GM18519 (cell line): ENCODE measurements at regions not wholly inside any gene's neighbourhood (a gene's known extent, or its start where the extent isn't known, plus 50 kb on each side); places are given as distances from the start of the nearest gene placed in this dataset.

Experiments used
- ATAC-seq: cut with Tn5 transposase; IDR thresholded peaks from one replicate; pipeline ENCODE4 v1.9.1; 2021; ENCODE audit warnings: mild to moderate bottlenecking, moderate library complexity; ENCODE audit not compliant: unreplicated experiment, low FRiP score

GRCh38 chr6:163955096-163955495 is 540.6 kb downstream of the QKI start:
- no peak for ATAC-seq

- ATAC-seq: no peak
Observed at GRCh38 chr6:163954088-163954775, 539.7 kb downstream of the QKI start.

- ATAC-seq: no peak
Observed at GRCh38 chr6:163952005-163952404, 537.5 kb downstream of the QKI start.

GRCh38 chr6:163951326-163951725 is 536.8 kb downstream of the QKI start:
- ATAC-seq: no peak

- ATAC-seq: no peak
Observed at GRCh38 chr6:163950159-163950558, 535.6 kb downstream of the QKI start.

- ATAC-seq: no peak
Observed at GRCh38 chr6:163949431-163949830, 534.9 kb downstream of the QKI start.

- no peak for ATAC-seq
Observed at GRCh38 chr6:163948250-163948649, 533.7 kb downstream of the QKI start.

- no peak for ATAC-seq
Observed at GRCh38 chr6:163947276-163947675, 532.8 kb downstream of the QKI start.

- no peak for ATAC-seq
Observed at GRCh38 chr6:163946437-163946836, 531.9 kb downstream of the QKI start.

- ATAC-seq: no peak
Observed at GRCh38 chr6:163945808-163946207, 531.3 kb downstream of the QKI start.

- ATAC-seq: no peak
Observed at GRCh38 chr6:163944897-163945296, 530.4 kb downstream of the QKI start.

GRCh38 chr6:163943607-163944385 is 529.3 kb downstream of the QKI start:
- no peak for ATAC-seq

- ATAC-seq: no peak
Observed at GRCh38 chr6:163942790-163943189, 528.3 kb downstream of the QKI start.

- ATAC-seq: no peak
Observed at GRCh38 chr6:163941624-163941976, 527.1 kb downstream of the QKI start.

- ATAC-seq: no peak
Observed at GRCh38 chr6:163940705-163941623, 526.4 kb downstream of the QKI start.

- no peak for ATAC-seq
Observed at GRCh38 chr6:163937071-163937470, 522.6 kb downstream of the QKI start.

GRCh38 chr6:163935158-163935762 is 520.7 kb downstream of the QKI start:
- ATAC-seq: no peak

- ATAC-seq: no peak
Observed at GRCh38 chr6:163930012-163930411, 515.5 kb downstream of the QKI start.

GRCh38 chr6:163929538-163929937 is 515.0 kb downstream of the QKI start:
- ATAC-seq: no peak

- no peak for ATAC-seq
Observed at GRCh38 chr6:163926642-163927041, 512.1 kb downstream of the QKI start.

- ATAC-seq: no peak
Observed at GRCh38 chr6:163925839-163926238, 511.3 kb downstream of the QKI start.
